SK-N-SH treated with all-trans-retinoic acid at 6 μM for 48 hours (cell line): ENCODE measurements at regions not wholly inside any gene's neighbourhood (a gene's known extent, or its start where the extent isn't known, plus 50 kb on each side); places are given as distances from the start of the nearest gene placed in this dataset.

ENCODE experiments used
- ATAC-seq: fragments of 200-7000 bp; cut with Tn5 transposase; 3 replicates; pipeline ENCODE4 v1.9.1; 2020; ENCODE audit warnings: mild to moderate bottlenecking, moderate library complexity
- ARNTL ChIP-seq: fragments of 450-650 bp; formaldehyde crosslinking; IDR thresholded peaks from 2 replicates; pipeline ENCODE4 v1.5.0; 2020; ENCODE audit warnings: low read depth, mild to moderate bottlenecking, moderate library complexity, borderline replicate concordance
- BACH2 ChIP-seq: fragments of 250-450 bp; sonication (Bioruptor Pico); IDR thresholded peaks from 2 replicates; pipeline ENCODE4 v1.9.0; 2021; ENCODE audit warnings: mild to moderate bottlenecking, borderline replicate concordance
- CSDC2 ChIP-seq: fragments of 250-450 bp; sonication (Bioruptor Pico); IDR thresholded peaks from 2 replicates; pipeline ENCODE4 v1.5.0; 2020; ENCODE audit warnings: mild to moderate bottlenecking, moderate library complexity
- ESRRG ChIP-seq: fragments of 250-450 bp; sonication (Bioruptor Pico); IDR thresholded peaks from 2 replicates; pipeline ENCODE4 v1.6.1; 2021; ENCODE audit warnings: mild to moderate bottlenecking
- GLIS3 ChIP-seq: fragments of 250-450 bp; sonication (Bioruptor Pico); IDR thresholded peaks from 2 replicates; pipeline ENCODE4 v1.5.0; 2020; ENCODE audit warnings: mild to moderate bottlenecking, moderate library complexity
- ISL1 ChIP-seq: fragments of 250-450 bp; sonication (Bioruptor Pico); IDR thresholded peaks from 2 replicates; pipeline ENCODE4 v2.1.2; 2022; ENCODE audit warnings: mild to moderate bottlenecking, moderate library complexity
- OSR1 ChIP-seq: fragments of 250-450 bp; sonication (Bioruptor Pico); IDR thresholded peaks from 2 replicates; pipeline ENCODE4 v1.8.0; 2022; ENCODE audit warnings: moderate library complexity, mild to moderate bottlenecking, inconsistent platforms
- SNAI2 ChIP-seq: fragments of 250-450 bp; sonication (Bioruptor Pico); IDR thresholded peaks from 2 replicates; pipeline ENCODE4 v1.5.0; 2020; ENCODE audit warnings: mild to moderate bottlenecking, moderate library complexity
- TCF4 ChIP-seq: fragments of 250-450 bp; sonication (Bioruptor Pico); IDR thresholded peaks from 2 replicates; pipeline ENCODE4 v1.8.0; 2021; ENCODE audit warnings: mild to moderate bottlenecking, moderate library complexity, borderline replicate concordance
- TOX ChIP-seq: fragments of 250-450 bp; sonication (Bioruptor Pico); IDR thresholded peaks from 2 replicates; pipeline ENCODE4 v1.8.0; 2021; ENCODE audit warnings: mild to moderate bottlenecking, moderate library complexity, borderline replicate concordance
- ZC3H10 ChIP-seq: fragments of 250-450 bp; sonication (Bioruptor Pico); IDR thresholded peaks from 2 replicates; pipeline ENCODE4 v1.5.1; 2021; ENCODE audit warnings: mild to moderate bottlenecking, moderate library complexity
- ZFP3 ChIP-seq: fragments of 250-450 bp; sonication (Bioruptor Pico); IDR thresholded peaks from 2 replicates; pipeline ENCODE4 v1.5.0; 2020; ENCODE audit warnings: mild to moderate bottlenecking, moderate library complexity
- ZFP30 ChIP-seq: fragments of 450-650 bp; formaldehyde crosslinking; IDR thresholded peaks from 2 replicates; pipeline ENCODE4 v1.5.0; 2022; ENCODE audit warnings: mild to moderate bottlenecking, moderate library complexity
- ZNF565 ChIP-seq: fragments of 450-650 bp; formaldehyde crosslinking; conservative IDR thresholded peaks from 2 replicates; pipeline ENCODE4 v1.5.0; 2020; ENCODE audit warnings: low read depth, mild to moderate bottlenecking, moderate library complexity
- ZNF70 ChIP-seq: fragments of 450-650 bp; formaldehyde crosslinking; IDR thresholded peaks from 2 replicates; pipeline ENCODE4 v1.5.0; 2020; ENCODE audit warnings: mild to moderate bottlenecking, moderate library complexity
- ZNF8 ChIP-seq: fragments of 450-650 bp; formaldehyde crosslinking; IDR thresholded peaks from 2 replicates; pipeline ENCODE4 v1.5.0; 2020; ENCODE audit warnings: mild to moderate bottlenecking, moderate library complexity
- TF ChIP-seq, protein P1 (sequence below): fragments of 250-450 bp; sonication (Bioruptor Pico); IDR thresholded peaks from 2 replicates; pipeline ENCODE4 v1.5.0; 2020; ENCODE audit warnings: mild to moderate bottlenecking, moderate library complexity
- TF ChIP-seq, protein P2 (sequence below): fragments of 250-450 bp; sonication (Bioruptor Pico); IDR thresholded peaks from 2 replicates; pipeline ENCODE4 v1.8.0; 2020; ENCODE audit warnings: mild to moderate bottlenecking, moderate library complexity, borderline replicate concordance
- TF ChIP-seq, protein P3 (sequence below): fragments of 250-450 bp; sonication (Bioruptor Pico); IDR thresholded peaks from 2 replicates; pipeline ENCODE4 v1.5.1; 2021; ENCODE audit warnings: mild to moderate bottlenecking, moderate library complexity
- TF ChIP-seq, protein P4 (sequence below): fragments of 250-450 bp; sonication (Bioruptor Pico); IDR thresholded peaks from 2 replicates; pipeline ENCODE4 v1.8.0; 2021; ENCODE audit warnings: low read depth, mild to moderate bottlenecking, moderate library complexity, borderline replicate concordance
- TF ChIP-seq, protein P5 (sequence below): fragments of 250-450 bp; sonication (Bioruptor Pico); IDR thresholded peaks from 2 replicates; pipeline ENCODE4 v1.5.1; 2020; ENCODE audit warnings: low read depth, mild to moderate bottlenecking, moderate library complexity

DNA sequence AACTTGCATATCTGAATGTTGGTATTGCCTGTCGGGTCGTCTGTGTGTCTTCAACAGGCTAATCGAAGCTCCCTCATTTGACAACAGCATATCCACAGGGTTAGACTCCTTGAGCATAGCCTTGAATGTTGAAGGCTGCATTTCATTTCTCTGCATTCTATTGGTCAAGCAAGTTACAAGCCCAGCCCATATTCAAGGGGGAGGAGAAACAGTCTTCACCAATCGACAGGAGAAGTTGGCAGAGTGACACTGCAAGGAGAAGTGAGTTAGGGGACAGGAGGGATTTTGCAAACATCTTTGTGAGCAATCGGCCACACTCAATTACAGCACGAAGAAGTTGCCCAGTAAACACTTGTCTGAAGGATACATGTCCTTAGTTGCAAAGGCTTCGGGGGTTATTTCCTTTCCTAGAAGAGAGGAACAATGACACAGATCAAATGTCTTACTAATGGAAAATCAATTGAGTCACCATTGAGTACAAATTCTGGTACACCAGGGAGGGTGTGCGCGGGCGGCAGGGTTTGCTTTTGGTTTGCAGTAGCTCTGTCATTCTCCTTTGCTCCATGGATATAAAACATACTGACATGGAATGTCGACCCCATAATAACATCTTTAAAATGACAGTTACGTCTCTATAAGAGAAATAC lies 60.6 kb upstream of the NT5E start:
- no peak for ATAC-seq

DNA sequence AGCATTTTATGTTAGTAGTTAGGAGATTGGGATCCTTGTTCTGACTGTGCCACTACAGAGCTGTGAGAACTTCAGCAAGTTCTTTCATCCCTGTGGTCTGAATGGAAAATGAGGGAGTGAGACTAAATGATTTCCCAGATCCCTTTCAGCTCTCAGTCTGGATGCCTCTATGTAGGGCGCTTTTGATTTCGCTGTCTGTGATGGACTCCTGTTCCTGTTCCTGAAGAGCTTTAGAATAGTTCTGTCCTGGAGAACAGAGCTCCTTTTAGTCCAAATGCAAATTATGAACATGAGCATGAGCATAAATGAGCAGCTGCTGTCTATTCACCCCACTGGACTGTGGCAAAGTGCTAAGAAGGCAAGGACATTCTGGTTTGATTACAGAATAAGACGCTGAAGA lies 61.4 kb upstream of the NT5E start:
- no peak for ATAC-seq
- TF ChIP-seq OSR1 (CRISPR knock-in tag) (no peak), TOX (CRISPR knock-in tag) (no peak), GLIS3 (CRISPR knock-in tag) (no peak), ESRRG (CRISPR knock-in tag) (no peak), ISL1 (CRISPR knock-in tag) (no peak), ZC3H10 (no peak), ARNTL (CRISPR knock-in tag) (no peak), ZNF565 (CRISPR knock-in tag) (no peak), ZFP3 (CRISPR knock-in tag) (no peak), BACH2 (no peak), ZFP30 (no peak)
- TF ChIP-seq, protein P1, sequence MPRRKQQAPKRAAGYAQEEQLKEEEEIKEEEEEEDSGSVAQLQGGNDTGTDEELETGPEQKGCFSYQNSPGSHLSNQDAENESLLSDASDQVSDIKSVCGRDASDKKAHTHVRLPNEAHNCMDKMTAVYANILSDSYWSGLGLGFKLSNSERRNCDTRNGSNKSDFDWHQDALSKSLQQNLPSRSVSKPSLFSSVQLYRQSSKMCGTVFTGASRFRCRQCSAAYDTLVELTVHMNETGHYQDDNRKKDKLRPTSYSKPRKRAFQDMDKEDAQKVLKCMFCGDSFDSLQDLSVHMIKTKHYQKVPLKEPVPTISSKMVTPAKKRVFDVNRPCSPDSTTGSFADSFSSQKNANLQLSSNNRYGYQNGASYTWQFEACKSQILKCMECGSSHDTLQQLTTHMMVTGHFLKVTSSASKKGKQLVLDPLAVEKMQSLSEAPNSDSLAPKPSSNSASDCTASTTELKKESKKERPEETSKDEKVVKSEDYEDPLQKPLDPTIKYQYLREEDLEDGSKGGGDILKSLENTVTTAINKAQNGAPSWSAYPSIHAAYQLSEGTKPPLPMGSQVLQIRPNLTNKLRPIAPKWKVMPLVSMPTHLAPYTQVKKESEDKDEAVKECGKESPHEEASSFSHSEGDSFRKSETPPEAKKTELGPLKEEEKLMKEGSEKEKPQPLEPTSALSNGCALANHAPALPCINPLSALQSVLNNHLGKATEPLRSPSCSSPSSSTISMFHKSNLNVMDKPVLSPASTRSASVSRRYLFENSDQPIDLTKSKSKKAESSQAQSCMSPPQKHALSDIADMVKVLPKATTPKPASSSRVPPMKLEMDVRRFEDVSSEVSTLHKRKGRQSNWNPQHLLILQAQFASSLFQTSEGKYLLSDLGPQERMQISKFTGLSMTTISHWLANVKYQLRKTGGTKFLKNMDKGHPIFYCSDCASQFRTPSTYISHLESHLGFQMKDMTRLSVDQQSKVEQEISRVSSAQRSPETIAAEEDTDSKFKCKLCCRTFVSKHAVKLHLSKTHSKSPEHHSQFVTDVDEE (CRISPR knock-in tag): no peak
- TF ChIP-seq, protein P2, sequence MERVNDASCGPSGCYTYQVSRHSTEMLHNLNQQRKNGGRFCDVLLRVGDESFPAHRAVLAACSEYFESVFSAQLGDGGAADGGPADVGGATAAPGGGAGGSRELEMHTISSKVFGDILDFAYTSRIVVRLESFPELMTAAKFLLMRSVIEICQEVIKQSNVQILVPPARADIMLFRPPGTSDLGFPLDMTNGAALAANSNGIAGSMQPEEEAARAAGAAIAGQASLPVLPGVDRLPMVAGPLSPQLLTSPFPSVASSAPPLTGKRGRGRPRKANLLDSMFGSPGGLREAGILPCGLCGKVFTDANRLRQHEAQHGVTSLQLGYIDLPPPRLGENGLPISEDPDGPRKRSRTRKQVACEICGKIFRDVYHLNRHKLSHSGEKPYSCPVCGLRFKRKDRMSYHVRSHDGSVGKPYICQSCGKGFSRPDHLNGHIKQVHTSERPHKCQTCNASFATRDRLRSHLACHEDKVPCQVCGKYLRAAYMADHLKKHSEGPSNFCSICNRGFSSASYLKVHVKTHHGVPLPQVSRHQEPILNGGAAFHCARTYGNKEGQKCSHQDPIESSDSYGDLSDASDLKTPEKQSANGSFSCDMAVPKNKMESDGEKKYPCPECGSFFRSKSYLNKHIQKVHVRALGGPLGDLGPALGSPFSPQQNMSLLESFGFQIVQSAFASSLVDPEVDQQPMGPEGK (CRISPR knock-in tag): no peak
- TF ChIP-seq, protein P3, sequence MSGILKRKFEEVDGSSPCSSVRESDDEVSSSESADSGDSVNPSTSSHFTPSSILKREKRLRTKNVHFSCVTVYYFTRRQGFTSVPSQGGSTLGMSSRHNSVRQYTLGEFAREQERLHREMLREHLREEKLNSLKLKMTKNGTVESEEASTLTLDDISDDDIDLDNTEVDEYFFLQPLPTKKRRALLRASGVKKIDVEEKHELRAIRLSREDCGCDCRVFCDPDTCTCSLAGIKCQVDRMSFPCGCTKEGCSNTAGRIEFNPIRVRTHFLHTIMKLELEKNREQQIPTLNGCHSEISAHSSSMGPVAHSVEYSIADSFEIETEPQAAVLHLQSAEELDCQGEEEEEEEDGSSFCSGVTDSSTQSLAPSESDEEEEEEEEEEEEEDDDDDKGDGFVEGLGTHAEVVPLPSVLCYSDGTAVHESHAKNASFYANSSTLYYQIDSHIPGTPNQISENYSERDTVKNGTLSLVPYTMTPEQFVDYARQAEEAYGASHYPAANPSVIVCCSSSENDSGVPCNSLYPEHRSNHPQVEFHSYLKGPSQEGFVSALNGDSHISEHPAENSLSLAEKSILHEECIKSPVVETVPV (CRISPR knock-in tag): no peak
- TF ChIP-seq, protein P4, sequence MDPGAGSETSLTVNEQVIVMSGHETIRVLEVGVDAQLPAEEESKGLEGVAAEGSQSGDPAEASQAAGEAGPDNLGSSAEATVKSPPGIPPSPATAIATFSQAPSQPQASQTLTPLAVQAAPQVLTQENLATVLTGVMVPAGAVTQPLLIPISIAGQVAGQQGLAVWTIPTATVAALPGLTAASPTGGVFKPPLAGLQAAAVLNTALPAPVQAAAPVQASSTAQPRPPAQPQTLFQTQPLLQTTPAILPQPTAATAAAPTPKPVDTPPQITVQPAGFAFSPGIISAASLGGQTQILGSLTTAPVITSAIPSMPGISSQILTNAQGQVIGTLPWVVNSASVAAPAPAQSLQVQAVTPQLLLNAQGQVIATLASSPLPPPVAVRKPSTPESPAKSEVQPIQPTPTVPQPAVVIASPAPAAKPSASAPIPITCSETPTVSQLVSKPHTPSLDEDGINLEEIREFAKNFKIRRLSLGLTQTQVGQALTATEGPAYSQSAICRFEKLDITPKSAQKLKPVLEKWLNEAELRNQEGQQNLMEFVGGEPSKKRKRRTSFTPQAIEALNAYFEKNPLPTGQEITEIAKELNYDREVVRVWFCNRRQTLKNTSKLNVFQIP (CRISPR knock-in tag): no peak

More for the DNA sequence above, 60.6 kb upstream of the NT5E start:
- no peak for TF ChIP-seq ZNF8 (CRISPR knock-in tag)
- no peak for TF ChIP-seq ESRRG (CRISPR knock-in tag)
- TF ChIP-seq ZNF70 (CRISPR knock-in tag): no peak
- TF ChIP-seq TOX (CRISPR knock-in tag): no peak
- no peak for TF ChIP-seq ZNF565 (CRISPR knock-in tag)
- TF ChIP-seq CSDC2 (CRISPR knock-in tag): no peak
- TF ChIP-seq, protein P1 (CRISPR knock-in tag): no peak
- TF ChIP-seq, protein P3 (CRISPR knock-in tag): no peak
- TF ChIP-seq, protein P5, sequence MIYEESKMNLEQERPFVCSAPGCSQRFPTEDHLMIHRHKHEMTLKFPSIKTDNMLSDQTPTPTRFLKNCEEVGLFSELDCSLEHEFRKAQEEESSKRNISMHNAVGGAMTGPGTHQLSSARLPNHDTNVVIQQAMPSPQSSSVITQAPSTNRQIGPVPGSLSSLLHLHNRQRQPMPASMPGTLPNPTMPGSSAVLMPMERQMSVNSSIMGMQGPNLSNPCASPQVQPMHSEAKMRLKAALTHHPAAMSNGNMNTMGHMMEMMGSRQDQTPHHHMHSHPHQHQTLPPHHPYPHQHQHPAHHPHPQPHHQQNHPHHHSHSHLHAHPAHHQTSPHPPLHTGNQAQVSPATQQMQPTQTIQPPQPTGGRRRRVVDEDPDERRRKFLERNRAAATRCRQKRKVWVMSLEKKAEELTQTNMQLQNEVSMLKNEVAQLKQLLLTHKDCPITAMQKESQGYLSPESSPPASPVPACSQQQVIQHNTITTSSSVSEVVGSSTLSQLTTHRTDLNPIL: no peak
- TF ChIP-seq ZC3H10: no peak
- TF ChIP-seq TCF4 (CRISPR knock-in tag): no peak
- no peak for TF ChIP-seq SNAI2 (CRISPR knock-in tag)
- TF ChIP-seq ZFP30: no peak
- TF ChIP-seq ZFP3 (CRISPR knock-in tag): no peak
